ENCODE measurements at regions not wholly inside any gene's neighbourhood (a gene's known extent, or its start where the extent isn't known, plus 50 kb on each side); places are given as distances from the start of the nearest gene placed in this dataset.

- no peak for TF ChIP-seq CTCF (IDR thresholded peaks at IDR 0.05)
- no peak for TF ChIP-seq POLR2A (IDR thresholded peaks at IDR 0.05)
These were observed 96.7 kb upstream of the NEGR1 start for GRCh38 chr1:72379072-72379471.

All from sigmoid colon (tissue), 3 donors.